SU-DHL-6 (cell line): ENCODE measurements at regions not wholly inside any gene's neighbourhood (a gene's known extent, or its start where the extent isn't known, plus 50 kb on each side); places are given as distances from the start of the nearest gene placed in this dataset.

Source experiments
- H2AFZ ChIP-seq: fragments of 200-600 bp; sonication (generic); 2 replicates; pipeline ENCODE4 v1.6.1; 2014; ENCODE audit warnings: low read depth, mild to moderate bottlenecking, moderate library complexity, mixed read lengths, antibody characterized with exemption, low read length; ENCODE audit not compliant: severe bottlenecking
- H3F3A ChIP-seq: fragments of 200-600 bp; shearing (Covaris generic); 2 replicates; pipeline ENCODE4 v1.6.0; 2016; ENCODE audit warnings: antibody characterized with exemption, mild to moderate bottlenecking; ENCODE audit not compliant: insufficient read depth
- H3K27ac ChIP-seq: fragments of 200-600 bp; sonication (generic); 2 replicates; pipeline ENCODE4 v1.5.1; 2016; ENCODE audit warnings: low read depth, mild to moderate bottlenecking, low read length, moderate library complexity, mixed read lengths
- H3K27me3 ChIP-seq: fragments of 200-600 bp; sonication (generic), shearing (Covaris generic); 2 replicates; pipeline ENCODE4 v1.6.0; 2014; ENCODE audit warnings: mild to moderate bottlenecking, low read length
- H3K36me3 ChIP-seq: fragments of 200-600 bp; sonication (generic); 2 replicates; pipeline ENCODE4 v1.6.1; 2014; ENCODE audit warnings: mild to moderate bottlenecking, low read length, mixed read lengths
- H3K4me2 ChIP-seq: fragments of 300-600, 200-600 bp; shearing (Covaris generic), sonication (generic); 2 replicates; pipeline ENCODE4 v1.6.0; 2014; ENCODE audit warnings: low read length, low read depth, mild to moderate bottlenecking; ENCODE audit not compliant: poor library complexity, severe bottlenecking
- H3K4me3 ChIP-seq: fragments of 200-600 bp; sonication (generic); 2 replicates; pipeline ENCODE4 v1.5.1; 2014; ENCODE audit warnings: antibody characterized with exemption, low read length, mild to moderate bottlenecking, mixed read lengths; ENCODE audit not compliant: insufficient read depth, poor library complexity, severe bottlenecking
- H3K79me2 ChIP-seq: fragments of 200-600 bp; sonication (generic); 2 replicates; pipeline ENCODE4 v1.6.1; 2014; ENCODE audit warnings: mild to moderate bottlenecking, low read length, moderate library complexity; ENCODE audit not compliant: insufficient read depth
- H3K9ac ChIP-seq: fragments of 200-600 bp; sonication (generic); 2 replicates; pipeline ENCODE4 v1.7.0; 2014; ENCODE audit warnings: mild to moderate bottlenecking, low read length
- H3K9me2 ChIP-seq: fragments of 200-600 bp; sonication (generic); replicated peaks from 2 replicates; pipeline ENCODE4 v1.6.1; 2014; ENCODE audit warnings: low read length; ENCODE audit not compliant: insufficient read depth
- H3K9me3 ChIP-seq: fragments of 200-600 bp; sonication (generic); 2 replicates; pipeline ENCODE4 v1.6.1; 2014; ENCODE audit warnings: low read length, mixed read lengths; ENCODE audit not compliant: insufficient read depth
- H4K20me1 ChIP-seq: fragments of 200-600 bp; sonication (generic); 2 replicates; pipeline ENCODE4 v1.6.1; 2014; ENCODE audit warnings: low read depth, mild to moderate bottlenecking, antibody characterized with exemption, low read length, moderate library complexity, mixed read lengths
- EZH2phosphoT487 ChIP-seq: fragments of 200-600 bp; sonication (generic), shearing (Covaris generic); conservative IDR thresholded peaks from 2 replicates; pipeline ENCODE4 v1.6.1; 2018; ENCODE audit warnings: mild to moderate bottlenecking, antibody characterized with exemption, low read length, moderate library complexity, mixed read lengths
- TF ChIP-seq, protein P1 (sequence below): fragments of 200-600 bp; sonication (generic); IDR thresholded peaks from one replicate; pipeline ENCODE4 v1.5.1; 2017; ENCODE audit warnings: antibody characterized with exemption, mild to moderate bottlenecking, low read length, moderate library complexity; ENCODE audit not compliant: insufficient read depth, poor library complexity, severe bottlenecking

DNA sequence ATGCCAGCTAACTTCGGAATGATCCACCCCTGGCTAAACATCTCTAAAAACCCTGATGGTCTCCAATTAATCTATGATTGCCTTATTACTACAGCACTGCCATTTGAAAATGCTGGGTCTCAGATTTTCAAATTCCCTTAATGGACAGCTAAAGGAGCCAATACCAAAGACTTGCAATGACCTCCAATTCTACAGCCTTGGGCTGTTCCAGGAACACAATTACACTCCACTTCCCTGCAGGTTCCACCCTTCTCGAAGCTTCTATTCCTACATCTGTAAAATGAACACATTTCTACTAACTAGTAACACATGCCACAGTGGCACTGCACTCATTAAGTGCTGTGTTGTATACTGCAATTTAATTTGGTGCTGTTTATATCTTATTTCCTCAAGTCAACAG is 85.7 kb upstream of the AK4 start:
- no peaks in the 10 kb centered on the region for H3K36me3 ChIP-seq
- no peak overlapping the region for H2AFZ ChIP-seq
- no peak overlapping the region for H3K27ac ChIP-seq
- H3K79me2 ChIP-seq = no peaks in the 10 kb centered on the region
- no peaks in the 10 kb centered on the region for H3K27me3 ChIP-seq
- H3K9me2 ChIP-seq = no peaks in the 10 kb centered on the region
- H3K9ac ChIP-seq = no peak overlapping the region
- no peaks in the 10 kb centered on the region for H3K9me3 ChIP-seq
- no peaks in the 10 kb centered on the region for H3F3A ChIP-seq
- no peak overlapping the region for H3K4me2 ChIP-seq
- no peaks in the 10 kb centered on the region for H4K20me1 ChIP-seq
- TF ChIP-seq EZH2phosphoT487 = no peak
- TF ChIP-seq, protein P1, sequence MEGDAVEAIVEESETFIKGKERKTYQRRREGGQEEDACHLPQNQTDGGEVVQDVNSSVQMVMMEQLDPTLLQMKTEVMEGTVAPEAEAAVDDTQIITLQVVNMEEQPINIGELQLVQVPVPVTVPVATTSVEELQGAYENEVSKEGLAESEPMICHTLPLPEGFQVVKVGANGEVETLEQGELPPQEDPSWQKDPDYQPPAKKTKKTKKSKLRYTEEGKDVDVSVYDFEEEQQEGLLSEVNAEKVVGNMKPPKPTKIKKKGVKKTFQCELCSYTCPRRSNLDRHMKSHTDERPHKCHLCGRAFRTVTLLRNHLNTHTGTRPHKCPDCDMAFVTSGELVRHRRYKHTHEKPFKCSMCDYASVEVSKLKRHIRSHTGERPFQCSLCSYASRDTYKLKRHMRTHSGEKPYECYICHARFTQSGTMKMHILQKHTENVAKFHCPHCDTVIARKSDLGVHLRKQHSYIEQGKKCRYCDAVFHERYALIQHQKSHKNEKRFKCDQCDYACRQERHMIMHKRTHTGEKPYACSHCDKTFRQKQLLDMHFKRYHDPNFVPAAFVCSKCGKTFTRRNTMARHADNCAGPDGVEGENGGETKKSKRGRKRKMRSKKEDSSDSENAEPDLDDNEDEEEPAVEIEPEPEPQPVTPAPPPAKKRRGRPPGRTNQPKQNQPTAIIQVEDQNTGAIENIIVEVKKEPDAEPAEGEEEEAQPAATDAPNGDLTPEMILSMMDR = no peak
- no peak overlapping the region for H3K4me3 ChIP-seq

DNA sequence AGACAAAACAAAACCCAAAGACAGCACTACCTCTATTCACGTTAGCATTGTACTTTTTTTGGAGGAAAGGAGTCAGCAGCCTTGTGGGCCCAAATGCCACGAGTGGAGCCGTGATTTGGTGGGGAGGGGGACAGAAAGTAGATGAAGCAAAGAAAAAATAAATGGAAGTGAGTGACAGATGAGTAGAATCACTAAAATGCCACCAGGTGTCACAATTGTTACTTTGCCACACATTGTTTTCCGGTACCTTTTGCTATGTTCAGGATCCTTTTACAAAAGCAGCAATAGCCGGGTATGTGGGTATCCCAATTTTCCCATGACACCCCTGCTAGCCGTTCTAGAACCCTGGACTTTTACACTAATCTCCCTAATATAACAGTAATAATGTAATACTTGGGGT is 85.0 kb upstream of the AK4 start:
- Histone ChIP-seq H3K27me3 (no peaks in the 10 kb centered on the region), H3K9ac (no peak overlapping the region), H2AFZ (no peak overlapping the region), H3K27ac (no peak overlapping the region), H3F3A (no peaks in the 10 kb centered on the region), H3K4me2 (no peak overlapping the region), H4K20me1 (no peaks in the 10 kb centered on the region), H3K4me3 (no peak overlapping the region), H3K9me2 (no peaks in the 10 kb centered on the region), H3K9me3 (no peaks in the 10 kb centered on the region), H3K36me3 (no peaks in the 10 kb centered on the region), H3K79me2 (no peaks in the 10 kb centered on the region)
- TF ChIP-seq, protein P1 = peak; percentile 17
- TF ChIP-seq EZH2phosphoT487 = no peak

DNA sequence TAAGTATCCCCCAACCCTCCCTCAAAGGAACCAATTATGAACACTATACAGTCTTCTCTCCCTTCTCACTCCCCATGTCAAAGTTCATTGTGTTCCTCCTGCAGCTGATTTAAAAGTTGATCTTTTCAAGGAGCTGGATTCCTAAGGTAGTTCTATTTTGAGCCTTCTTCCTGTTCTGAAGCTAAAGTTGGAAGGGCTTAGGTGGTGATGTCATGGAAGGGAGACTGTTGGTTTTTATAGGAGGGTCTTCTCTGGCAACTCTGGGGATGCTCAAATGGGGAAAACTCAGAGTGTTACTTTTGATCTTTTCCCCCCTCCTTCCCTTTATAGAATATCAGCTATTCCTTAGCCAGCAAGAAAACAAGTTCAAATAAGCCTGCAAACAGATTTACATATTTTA is 83.0 kb upstream of the AK4 start:
- H3K9ac ChIP-seq = no peak overlapping the region
- no peak overlapping the region for H3K4me2 ChIP-seq
- H3K9me2 ChIP-seq = no peaks in the 10 kb centered on the region
- H2AFZ ChIP-seq = no peak overlapping the region
- H3F3A ChIP-seq = no peaks in the 10 kb centered on the region
- no peaks in the 10 kb centered on the region for H3K36me3 ChIP-seq
- H3K27me3 ChIP-seq = no peaks in the 10 kb centered on the region
- no peaks in the 10 kb centered on the region for H3K9me3 ChIP-seq
- no peaks in the 10 kb centered on the region for H4K20me1 ChIP-seq
- no peaks in the 10 kb centered on the region for H3K79me2 ChIP-seq
- H3K4me3 ChIP-seq = no peak overlapping the region
- TF ChIP-seq EZH2phosphoT487 = no peak
- TF ChIP-seq, protein P1 = no peak
- H3K27ac ChIP-seq = no peak overlapping the region
